Fibroblast of the aortic adventitia (primary cell): ENCODE measurements at regions not wholly inside any gene's neighbourhood (a gene's known extent, or its start where the extent isn't known, plus 50 kb on each side); places are given as distances from the start of the nearest gene placed in this dataset.

Source experiments
- DNase-seq: peaks from one replicate; pipeline ENCODE4 v3.0.0-alpha.2; 2010; ENCODE audit warnings: low read depth
- H3K4me3 ChIP-seq: 2 replicates; pipeline ENCODE4 v1.5.1; 2011; ENCODE audit warnings: low read depth, mild to moderate bottlenecking, control low read depth, low read length, moderate library complexity
- CTCF ChIP-seq: IDR thresholded peaks from 2 replicates; pipeline ENCODE4 v1.5.1; 2011; ENCODE audit warnings: mild to moderate bottlenecking, low read length, control low read depth, inconsistent platforms; ENCODE audit not compliant: insufficient read depth

GRCh38 chr12:97275728-97276590 is 186.6 kb upstream of the RMST start:
- no peak for DNase-seq
- TF ChIP-seq CTCF: no peak
- no peak overlapping the region for H3K4me3 ChIP-seq

DNA sequence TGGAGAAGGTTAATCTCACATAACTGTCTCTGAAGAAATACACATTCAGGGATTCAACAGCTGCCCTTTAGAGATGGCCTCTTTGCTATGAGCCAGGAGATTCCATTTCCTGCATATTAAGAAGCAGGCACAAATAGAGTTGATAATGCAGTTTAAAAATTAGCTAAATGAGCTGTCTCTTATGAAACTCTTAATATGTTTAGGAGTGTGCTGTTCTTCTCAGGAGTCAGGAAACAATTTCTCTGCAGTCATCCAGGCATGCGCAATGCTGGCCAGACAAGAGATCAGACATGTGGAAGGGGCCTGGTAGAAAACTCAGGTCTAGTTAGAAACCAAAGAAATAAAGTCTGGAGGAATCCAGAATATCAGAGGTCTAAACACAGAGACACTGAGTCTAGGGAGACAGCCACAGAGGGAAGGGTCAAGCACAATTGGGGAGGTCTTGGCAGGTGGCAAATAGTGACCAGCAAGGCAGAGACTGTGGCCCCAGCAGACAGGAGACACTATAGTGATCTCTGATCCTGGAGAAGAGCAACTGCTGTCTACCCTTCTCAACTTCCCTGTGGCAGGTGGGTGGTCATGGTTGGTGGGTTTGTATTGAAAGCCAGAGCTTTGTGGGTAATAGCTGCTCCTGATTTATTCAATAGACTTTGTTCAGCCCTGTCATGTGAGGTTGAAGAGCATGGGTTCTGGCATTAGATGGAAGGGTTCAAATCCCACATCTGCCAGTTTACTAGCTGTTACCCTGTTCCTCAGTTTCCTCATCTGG is 185.8 kb upstream of the RMST start:
- no peak for TF ChIP-seq CTCF
- H3K4me3 ChIP-seq: no peak overlapping the region
- DNase-seq: no peak

- DNase-seq: no peak
- TF ChIP-seq CTCF: no peak
- H3K4me3 ChIP-seq: no peak overlapping the region
Observed at GRCh38 chr12:97283297-97283696, 179.3 kb upstream of the RMST start.

GRCh38 chr12:97288531-97288930 is 174.1 kb upstream of the RMST start:
- no peak for TF ChIP-seq CTCF
- no peak overlapping the region for H3K4me3 ChIP-seq
- DNase-seq: no peak

DNA sequence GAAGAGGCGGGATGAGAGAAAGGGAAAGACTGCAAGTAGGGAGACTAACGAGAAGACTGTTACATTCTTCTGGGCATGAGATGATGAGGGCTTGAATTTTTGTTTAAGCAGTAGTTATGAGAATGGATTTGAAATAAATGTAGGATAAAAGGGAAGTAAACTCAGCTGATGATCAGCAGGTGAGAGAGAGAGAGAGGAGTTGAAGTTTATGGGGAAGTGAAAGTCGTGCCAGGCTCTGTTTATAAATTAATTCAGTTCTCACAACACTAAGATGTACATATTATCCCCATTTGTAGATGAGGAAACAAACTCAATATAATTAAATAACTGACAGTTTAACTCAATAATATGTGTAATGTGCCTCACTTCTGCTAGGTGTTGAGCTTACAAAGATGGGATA is 170.0 kb upstream of the RMST start:
- no peak for TF ChIP-seq CTCF
- H3K4me3 ChIP-seq: no peak overlapping the region
- DNase-seq: no peak

- no peak for TF ChIP-seq CTCF
- no peak for DNase-seq
Observed at GRCh38 chr12:97293541-97293940, 169.1 kb upstream of the RMST start.

More at GRCh38 chr12:97293541-97293940, 169.1 kb upstream of the RMST start:
- no peak overlapping the region for H3K4me3 ChIP-seq
